ENCODE measurements at regions not wholly inside any gene's neighbourhood (a gene's known extent, or its start where the extent isn't known, plus 50 kb on each side); places are given as distances from the start of the nearest gene placed in this dataset.
A peak's percentile ranks its signal among the peaks of the same experiment; 100 is the strongest.
"Not testable (repeated sequence)": the region's sequence is repeated elsewhere in the genome, so short reads cannot be mapped to it uniquely, and the experiment has no call there.

DNA sequence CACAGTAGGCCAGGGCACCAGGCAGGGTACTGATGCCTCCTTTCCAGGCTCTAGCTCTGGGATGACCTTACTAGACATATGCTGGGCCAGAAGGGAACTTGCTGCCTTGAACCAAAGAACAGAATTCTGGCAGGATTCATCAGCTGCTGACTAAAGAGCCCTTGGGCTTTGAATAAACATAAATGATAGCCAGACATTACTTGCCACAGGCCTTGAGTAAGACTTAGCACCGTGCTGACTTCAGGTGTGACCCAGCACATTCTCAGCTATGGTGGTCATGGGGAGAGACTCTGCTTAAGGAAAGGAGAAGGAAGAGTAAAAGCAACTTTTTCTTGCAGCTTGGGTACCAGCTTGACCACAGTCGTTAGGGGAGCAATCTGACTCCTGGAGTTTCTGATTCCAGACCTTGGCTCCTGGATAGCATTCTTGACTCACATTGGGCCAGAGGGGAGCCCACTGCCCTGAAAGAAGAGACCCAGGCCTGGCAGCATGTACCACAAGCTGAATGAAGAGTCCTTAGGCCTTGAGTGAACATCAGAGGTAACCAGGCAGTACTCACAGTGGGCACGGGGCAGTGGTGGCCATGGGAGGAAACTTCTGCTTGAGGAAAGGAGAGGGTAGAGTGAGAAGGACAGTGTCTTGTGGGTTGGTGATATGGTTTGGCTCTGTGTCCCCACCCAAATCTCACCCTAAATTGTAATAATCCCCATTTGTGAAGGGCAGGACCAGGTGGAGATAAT lies 926.1 kb upstream of the SORCS1 start:
- no peak for DNase-seq (ENCODE audit: low read depth in 4 of 4, low spot score in 2 of 4)

DNA sequence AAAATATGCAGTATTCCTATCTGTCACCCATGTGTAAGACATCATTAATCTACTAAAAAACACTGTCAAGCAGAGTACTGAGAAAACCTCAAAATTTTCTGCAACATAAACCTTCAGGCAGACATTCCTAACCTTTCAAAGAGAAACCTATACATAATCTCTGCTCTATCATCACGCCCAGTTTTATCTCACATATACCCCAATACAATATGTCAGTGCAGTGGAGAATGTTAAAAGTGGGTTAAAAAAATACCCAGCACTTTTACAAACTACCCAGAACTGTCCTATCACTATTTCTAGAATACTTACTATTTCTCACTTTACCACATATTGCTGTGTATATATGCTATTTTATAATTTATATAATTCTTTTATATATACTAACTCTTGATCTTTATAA lies 922.0 kb upstream of the SORCS1 start:
- no peak for DNase-seq (ENCODE audit: low read depth in 4 of 4, low spot score in 2 of 4)

DNA sequence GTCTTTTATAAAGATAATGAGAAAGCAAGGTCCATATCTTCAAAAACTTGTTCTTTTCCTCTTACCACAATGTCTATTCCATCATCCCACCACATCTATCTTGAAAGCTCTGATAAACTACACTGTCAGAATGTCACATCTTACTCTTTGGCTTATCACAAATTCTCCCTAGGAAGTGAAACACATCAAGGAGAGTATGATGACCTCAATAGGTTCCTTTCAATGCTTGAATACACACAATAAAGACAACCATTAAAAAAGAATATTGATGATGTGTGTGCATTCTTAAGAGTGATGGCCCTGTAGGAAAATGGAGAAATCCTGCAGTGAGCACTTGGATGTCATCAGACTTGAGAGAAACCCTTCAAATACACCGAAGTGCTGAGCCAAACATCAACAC lies 918.1 kb upstream of the SORCS1 start:
- DNase-seq (ENCODE audit: low read depth in 4 of 4, low spot score in 2 of 4), result no peak

DNA sequence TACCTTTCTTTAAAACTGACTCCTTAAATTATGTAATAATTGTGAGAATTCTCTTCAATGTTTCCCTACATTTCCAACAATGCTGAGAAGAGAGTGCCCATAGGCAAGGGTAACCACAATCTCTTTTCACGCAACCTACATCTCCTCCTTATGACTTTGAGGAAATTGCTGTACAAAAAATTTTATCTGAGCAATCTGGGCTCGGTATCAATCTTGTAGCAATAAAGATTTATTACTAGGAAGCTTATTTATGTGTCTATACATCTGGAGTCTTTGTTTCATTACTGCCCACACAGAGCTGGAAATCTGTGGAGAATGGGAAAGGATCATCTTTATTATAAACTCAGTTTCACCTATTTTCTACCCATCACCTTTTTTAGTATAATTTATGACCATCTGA lies 913.8 kb upstream of the SORCS1 start:
- DNase-seq (ENCODE audit: low read depth in 4 of 4, low spot score in 2 of 4), result no peak

DNA sequence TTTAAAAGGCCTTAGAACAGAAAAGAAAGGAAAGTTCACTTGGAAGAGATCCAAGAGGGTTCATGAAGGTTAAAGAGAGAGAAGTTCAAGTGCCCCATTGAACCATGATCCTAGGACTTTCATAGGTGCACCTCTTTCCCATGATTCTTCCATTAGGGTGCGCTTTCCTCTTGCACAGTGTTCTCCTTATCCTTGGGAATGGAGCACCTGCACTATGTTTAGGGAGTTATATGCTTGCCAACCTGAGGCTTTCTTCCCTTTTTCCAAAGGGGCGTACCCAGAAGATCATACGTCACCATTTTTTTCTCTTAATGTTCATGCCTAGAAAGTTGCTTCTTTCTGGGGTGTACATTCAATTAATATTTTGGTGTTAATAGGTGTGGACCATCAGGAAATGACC lies 908.0 kb upstream of the SORCS1 start:
- DNase-seq (ENCODE audit: low read depth in 4 of 4, low spot score in 2 of 4), result no peak

DNA sequence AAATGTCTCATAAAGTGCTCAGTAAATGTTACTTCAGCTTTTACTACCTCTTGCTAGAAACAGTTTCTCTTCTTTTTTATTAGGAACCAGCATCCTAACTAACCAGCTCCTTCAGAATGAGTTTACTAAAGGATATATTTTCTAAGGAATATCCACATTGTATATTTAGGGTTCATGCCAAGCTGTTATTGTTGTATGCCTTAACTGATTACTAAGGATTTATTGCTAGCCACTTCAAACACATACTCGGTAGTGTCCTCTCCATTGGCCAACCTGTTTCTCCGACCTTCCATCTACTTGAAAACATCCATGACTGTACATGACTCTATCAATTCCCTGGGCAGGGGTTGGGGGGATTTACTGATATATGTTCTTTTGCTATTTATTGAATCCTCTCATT lies 906.3 kb upstream of the SORCS1 start:
- DNase-seq (ENCODE audit: low read depth in 4 of 4, low spot score in 2 of 4), result no peak

DNA sequence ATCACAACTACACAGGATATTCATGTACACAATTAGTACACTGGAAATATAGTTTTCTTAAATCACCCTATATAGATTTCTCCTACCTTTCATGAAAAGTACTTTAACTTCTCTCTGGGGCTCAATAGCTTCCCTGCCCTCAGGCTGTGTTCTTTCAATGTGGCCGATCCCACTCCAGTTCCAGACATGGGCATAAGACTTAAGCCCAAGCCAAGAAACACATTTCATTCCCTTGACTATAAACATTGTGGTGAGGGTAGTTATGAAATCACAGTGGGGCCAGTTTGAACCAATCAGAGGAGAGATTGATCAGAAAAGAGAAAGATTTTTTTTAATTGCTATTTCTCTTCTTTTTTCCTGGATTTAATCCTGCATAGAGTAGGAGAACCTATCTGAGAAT lies 904.6 kb upstream of the SORCS1 start:
- DNase-seq (ENCODE audit: low read depth in 4 of 4, low spot score in 2 of 4), result no peak

DNA sequence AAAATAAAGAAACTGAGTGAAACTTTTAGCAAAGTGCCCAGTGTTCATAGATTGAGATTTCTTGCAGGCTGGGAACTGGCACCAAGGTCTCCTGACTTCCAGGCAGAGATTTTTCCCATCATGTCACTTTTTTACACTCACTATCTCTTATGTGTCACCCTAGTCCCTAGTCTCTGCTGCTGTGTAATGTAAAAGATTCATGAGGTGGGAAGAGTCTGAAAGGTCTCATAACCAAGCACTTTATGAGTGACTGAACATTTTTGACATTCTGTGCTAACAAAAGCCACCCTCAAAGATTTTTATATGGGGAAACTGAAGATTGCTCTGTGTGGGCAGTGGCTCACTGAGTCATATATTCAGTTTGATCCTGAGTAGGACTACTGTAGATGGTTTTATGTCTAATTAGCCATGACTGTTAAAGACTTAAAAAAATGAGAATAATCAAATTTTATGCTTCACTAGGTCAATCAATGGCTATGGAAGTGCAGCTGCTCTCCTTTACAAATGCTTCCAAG lies 900.3 kb upstream of the SORCS1 start:
- no peak for DNase-seq (ENCODE audit: low read depth in 4 of 4, low spot score in 2 of 4)

DNA sequence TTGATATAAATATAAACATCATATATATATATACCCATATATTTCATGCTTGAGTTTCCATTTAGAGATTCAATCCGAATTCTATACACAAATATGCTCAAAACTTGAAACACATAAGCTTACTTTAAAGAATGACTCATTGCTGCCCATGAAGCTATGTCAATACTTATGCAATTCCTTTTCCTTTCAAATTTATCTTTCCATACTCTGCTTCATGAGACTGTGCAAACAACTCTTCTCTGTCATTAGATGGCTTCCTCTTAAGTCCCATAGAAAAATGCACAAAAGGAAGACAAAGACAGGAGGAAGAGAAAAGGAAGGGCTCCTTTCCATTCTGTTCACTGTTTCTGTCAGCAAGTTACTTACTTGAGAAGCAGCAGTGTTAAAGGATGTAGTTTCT lies 895.7 kb upstream of the SORCS1 start:
- DNase-seq (ENCODE audit: low read depth in 4 of 4, low spot score in 2 of 4), result no peak

DNA sequence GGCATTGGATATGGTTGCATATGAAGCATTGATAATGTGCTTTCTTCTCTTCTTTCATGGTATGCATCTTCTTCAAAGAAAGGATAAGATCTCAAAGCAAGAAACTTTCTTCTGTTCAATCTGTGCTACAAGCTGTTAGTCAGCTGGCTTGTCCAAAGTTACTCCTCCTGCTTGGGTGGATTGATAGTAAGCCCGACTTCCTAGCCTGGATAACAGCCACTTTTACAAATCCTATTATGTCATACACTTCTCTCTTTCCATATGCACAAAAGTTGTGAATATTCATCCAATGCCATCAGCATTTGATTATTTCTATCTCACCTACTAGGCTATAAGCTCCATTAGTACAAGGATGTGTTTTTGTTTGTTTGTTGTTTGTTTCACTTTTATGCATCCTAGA lies 891.0 kb upstream of the SORCS1 start:
- DNase-seq (ENCODE audit: low read depth in 4 of 4, low spot score in 2 of 4), result no peak

DNA sequence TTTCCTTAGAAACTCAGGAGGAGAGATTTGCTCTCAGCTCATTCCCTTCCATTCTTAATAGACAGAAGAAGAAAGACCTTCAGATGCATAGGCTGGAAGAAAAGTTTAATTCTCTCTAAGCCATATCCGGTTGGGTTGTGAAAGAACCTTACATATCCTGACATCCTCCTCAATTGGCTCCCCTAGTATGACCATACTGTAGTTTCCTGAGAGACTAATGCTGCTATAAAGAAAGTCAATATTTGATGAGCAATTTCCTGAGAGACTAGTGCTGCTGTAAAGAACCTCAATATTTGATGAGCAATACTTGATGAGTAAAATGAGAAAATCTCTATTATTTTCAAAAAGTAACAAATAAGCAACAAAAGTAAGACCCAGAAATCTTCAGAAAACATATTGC lies 888.5 kb upstream of the SORCS1 start:
- no peak for DNase-seq (ENCODE audit: low read depth in 4 of 4, low spot score in 2 of 4)

DNA sequence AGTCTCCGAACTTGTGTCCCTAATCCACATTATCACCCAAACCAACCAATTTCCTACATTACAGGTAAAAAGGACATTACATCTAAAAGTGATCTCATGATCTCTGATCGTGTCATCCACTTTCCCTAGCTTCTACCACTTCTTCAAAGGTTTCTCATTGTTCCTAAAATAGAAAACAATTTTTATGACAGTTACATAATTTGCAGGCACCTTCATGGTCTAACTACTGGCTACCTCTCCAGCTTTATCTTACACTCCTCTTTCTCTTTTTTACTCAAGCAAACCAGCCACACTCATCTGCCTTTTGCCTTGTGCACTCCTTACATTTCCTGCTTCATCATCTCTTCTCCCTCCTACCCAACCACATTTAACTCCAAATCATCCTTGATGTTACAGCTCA lies 886.7 kb upstream of the SORCS1 start:
- DNase-seq (ENCODE audit: low read depth in 4 of 4, low spot score in 2 of 4), result no peak

DNA sequence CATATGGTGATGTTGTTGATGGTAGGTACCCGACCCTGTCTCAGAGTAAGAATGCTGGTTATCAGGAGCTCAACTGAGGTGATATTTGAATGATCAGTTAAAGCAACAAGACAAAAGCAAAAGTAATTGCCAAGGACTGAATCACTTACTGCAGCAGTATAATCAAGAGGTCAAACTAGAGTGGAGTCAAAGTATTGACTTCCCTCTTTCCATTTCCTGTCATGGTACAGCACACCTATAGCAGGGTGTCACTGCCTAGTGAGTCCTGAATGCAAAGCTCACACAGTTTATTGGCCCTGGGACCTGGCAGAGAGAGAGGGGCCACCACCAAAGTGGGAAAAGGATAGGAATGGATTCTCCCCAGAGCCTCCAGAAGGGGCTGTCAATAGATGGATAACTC lies 886.1 kb upstream of the SORCS1 start:
- DNase-seq (ENCODE audit: low read depth in 4 of 4, low spot score in 2 of 4), result no peak

DNA sequence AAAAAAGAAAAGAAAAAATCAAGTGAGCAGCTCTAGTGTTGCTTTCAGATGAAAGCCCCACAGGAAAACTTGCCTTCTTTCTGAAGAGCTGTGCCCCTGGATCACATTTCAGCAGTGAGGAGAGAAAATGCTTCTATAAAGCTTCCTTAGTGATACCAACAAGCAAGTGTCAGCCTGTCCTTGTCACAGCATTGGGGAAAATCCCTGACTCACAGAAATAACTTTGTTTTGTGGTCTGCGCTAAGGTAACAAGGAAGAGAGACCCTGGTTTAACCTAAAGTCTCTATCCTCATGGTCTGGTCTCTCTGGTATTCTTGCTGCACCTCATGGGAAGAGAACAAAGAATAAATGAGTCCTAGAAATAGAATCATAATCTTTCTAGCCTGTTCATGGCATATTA lies 885.2 kb upstream of the SORCS1 start:
- no peak for DNase-seq (ENCODE audit: low read depth in 4 of 4, low spot score in 2 of 4)

DNA sequence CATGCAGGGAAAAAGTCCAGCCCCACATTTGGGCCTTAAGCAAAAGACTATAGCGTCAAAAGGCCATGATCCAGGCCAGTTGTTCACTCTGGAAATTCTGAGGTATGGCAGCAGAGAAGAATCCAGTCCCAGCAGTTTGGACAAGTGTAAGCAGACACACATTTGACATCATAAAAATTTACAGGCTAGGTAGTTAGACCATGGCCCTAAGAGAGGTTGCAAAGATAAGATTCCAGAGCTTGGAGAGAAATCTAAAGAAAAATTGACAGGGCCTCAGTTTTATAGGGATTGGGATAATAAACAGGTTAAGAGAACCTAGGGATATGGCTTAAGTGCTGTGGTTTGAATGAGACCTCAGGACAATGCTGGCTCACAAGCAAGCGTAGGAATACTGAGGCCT lies 884.4 kb upstream of the SORCS1 start:
- no peak for DNase-seq (ENCODE audit: low read depth in 4 of 4, low spot score in 2 of 4)

DNA sequence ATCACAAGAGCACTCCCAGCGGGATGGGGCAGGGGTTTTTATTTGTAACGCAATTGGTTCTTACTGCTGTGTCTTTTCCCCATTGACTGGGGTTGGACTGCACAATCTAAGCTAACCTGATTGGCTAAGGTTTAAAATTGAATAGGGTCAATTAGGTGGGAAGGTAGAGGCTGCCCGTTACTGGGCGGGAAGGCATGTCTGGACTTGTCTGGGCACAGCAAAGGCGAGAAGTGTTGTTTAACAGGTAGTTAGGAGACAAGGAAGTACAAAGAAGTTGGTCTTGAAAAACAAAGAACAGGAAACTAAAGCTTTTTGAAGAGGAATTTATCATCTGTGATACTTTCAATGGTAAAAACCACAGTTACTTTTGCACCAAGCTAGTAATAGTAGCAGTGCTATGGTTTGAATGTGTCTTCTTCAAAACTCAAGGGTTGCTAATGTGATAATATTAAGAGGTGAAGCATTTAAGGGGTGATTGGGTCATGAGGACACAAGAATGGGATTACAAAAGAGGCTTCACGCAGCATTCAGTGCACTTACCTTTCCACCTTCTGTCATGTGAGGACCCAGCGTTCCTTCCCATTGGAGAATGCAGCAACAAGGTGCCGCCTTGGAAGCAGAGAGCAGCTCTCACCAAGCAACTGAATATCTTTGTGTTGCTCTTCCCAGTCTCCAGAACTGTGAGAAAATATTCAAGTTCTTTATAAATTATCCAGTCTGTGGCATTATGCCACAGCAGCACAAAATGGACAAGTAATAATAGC lies 875.5 kb upstream of the SORCS1 start:
- no peak for DNase-seq (ENCODE audit: low read depth in 4 of 4, low spot score in 2 of 4)

DNA sequence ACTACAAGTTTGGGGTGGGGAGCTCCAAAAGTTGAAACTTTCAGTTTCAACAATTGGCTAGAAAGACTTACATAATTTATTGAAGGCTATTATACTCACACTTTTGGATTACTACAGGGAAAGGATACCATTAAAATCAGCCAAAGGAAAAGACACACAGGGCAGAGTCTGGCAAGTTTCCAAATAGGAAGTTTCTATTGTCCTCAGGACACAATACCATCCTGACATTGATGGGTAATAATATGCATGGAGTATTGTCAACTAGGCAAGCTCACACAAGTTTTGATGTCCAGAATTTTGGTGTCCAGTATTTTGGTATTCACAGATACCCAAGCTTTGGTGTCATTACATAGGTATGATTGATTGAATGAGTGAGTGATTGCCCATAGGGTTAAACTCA lies 872.6 kb upstream of the SORCS1 start:
- DNase-seq (ENCODE audit: low read depth in 4 of 4, low spot score in 2 of 4), result no peak

DNA sequence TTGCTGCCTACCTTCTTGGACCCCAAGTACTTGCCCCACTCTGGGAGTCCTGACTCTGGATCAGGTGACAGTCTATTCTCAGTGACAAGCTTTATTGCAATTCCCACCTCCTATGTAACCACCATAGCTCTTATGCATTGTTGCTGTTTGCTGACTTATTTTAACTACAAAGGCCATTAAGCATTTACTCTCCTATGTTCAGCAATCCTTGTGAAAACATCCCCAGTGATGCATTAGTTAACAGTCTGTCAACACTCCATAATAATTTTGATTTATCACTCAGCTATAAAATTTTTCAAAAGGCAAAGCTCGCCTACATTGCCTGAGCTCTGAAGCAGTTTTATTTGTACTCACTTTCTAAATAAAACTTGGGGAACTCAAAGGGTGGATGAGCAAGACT lies 871.8 kb upstream of the SORCS1 start:
- DNase-seq (ENCODE audit: low read depth in 4 of 4, low spot score in 2 of 4), result peak in 3 of 4 donors; percentile 7 to 13 (median 11)

DNA sequence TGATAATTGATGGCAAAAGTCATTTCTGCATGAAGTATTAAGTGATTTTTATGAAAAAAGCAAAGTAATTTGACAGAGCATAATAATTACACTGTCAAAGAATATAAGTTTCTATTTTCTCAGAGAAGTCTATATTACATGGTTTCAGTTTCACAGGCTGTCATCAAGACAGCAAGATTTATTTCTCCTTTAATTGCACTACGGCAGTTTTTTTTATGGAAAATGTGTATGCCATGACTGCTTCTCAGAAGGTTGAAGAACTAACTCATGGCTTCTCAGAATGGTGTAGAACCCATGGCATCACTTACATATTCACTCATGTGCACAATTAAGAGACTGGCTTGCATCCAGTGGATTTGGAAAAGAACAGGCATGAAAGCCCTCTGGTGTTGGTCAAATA lies 870.3 kb upstream of the SORCS1 start:
- DNase-seq (ENCODE audit: low read depth in 4 of 4, low spot score in 2 of 4), result no peak

DNA sequence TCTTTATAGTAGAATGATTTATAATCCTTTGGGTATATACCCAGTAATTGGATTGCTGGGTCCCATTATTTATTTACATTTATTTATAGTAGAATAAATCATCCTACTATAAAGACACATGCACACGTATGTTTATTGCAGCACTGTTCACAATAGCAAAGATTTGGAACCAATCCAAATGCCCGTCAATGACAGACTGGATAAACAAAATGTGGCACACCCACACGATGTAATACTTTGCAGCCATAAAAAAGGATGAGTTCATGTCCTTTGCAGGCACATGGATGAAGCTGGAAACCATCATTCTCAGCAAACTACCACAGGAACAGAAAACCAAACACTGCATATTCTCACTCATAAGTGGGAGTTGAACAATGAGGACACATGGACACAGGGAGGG lies 869.0 kb upstream of the SORCS1 start:
- not testable (repeated sequence) for DNase-seq (ENCODE audit: low read depth in 4 of 4, low spot score in 2 of 4)

DNA sequence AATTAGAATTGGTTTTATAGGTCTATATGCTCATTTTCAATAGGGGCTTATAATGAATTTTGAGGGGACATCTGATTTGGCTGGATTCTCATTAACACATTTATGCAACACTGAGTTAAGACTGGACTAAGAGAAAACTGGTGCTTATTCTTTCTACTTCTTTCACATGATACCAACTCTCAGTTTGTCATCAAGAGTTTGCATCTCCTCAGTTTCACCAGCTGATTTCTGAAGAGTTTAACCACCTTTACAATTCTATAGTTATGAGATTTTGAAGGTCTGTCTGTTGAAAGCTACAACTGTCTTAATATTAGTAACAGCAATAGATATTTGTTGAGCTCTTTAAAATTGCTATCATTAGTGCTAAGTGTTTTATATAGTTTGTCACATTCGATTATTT lies 867.0 kb upstream of the SORCS1 start:
- no peak for DNase-seq (ENCODE audit: low read depth in 4 of 4, low spot score in 2 of 4)

DNA sequence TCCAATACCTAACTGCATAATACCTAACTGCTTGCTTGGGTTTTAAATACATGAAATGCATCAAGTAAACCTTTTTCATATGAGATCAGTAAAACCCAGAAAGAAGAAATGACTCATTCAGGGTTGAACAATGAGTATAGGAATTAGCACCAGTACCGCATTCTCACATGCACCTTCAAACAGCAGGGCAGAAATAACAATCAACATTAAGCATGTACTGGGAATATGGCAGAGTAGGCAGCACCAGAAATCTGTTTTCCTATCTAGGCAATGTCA lies 850.3 kb upstream of the SORCS1 start:
- no peak for DNase-seq (ENCODE audit: low read depth in 4 of 4, low spot score in 2 of 4)

Data from left renal cortex interstitium (tissue), 4 donors.